GM12875 (cell line): ENCODE measurements at regions not wholly inside any gene's neighbourhood (a gene's known extent, or its start where the extent isn't known, plus 50 kb on each side); places are given as distances from the start of the nearest gene placed in this dataset.

Experiments used
- H3K4me3 ChIP-seq: one replicate; pipeline ENCODE4 v1.5.1; 2011; ENCODE audit warnings: low read depth, low read length, control low read depth
- TF ChIP-seq, protein P1 (sequence below): IDR thresholded peaks from 2 replicates; pipeline ENCODE4 v1.5.1; 2011; ENCODE audit warnings: low read depth, mild to moderate bottlenecking, control low read depth, inconsistent platforms, low read length, moderate library complexity, borderline replicate concordance; ENCODE audit not compliant: insufficient read depth

GRCh38 chr6:105639124-105639523 is 236.2 kb upstream of the PREP start:
- H3K4me3 ChIP-seq: no peak overlapping the region
- TF ChIP-seq, protein P1, sequence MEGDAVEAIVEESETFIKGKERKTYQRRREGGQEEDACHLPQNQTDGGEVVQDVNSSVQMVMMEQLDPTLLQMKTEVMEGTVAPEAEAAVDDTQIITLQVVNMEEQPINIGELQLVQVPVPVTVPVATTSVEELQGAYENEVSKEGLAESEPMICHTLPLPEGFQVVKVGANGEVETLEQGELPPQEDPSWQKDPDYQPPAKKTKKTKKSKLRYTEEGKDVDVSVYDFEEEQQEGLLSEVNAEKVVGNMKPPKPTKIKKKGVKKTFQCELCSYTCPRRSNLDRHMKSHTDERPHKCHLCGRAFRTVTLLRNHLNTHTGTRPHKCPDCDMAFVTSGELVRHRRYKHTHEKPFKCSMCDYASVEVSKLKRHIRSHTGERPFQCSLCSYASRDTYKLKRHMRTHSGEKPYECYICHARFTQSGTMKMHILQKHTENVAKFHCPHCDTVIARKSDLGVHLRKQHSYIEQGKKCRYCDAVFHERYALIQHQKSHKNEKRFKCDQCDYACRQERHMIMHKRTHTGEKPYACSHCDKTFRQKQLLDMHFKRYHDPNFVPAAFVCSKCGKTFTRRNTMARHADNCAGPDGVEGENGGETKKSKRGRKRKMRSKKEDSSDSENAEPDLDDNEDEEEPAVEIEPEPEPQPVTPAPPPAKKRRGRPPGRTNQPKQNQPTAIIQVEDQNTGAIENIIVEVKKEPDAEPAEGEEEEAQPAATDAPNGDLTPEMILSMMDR: no peak

GRCh38 chr6:105633814-105634213 is 230.9 kb upstream of the PREP start:
- TF ChIP-seq, protein P1: no peak
- H3K4me3 ChIP-seq: no peak overlapping the region

GRCh38 chr6:105628156-105628860 is 225.4 kb upstream of the PREP start:
- TF ChIP-seq, protein P1: no peak
- H3K4me3 ChIP-seq: no peak overlapping the region

DNA sequence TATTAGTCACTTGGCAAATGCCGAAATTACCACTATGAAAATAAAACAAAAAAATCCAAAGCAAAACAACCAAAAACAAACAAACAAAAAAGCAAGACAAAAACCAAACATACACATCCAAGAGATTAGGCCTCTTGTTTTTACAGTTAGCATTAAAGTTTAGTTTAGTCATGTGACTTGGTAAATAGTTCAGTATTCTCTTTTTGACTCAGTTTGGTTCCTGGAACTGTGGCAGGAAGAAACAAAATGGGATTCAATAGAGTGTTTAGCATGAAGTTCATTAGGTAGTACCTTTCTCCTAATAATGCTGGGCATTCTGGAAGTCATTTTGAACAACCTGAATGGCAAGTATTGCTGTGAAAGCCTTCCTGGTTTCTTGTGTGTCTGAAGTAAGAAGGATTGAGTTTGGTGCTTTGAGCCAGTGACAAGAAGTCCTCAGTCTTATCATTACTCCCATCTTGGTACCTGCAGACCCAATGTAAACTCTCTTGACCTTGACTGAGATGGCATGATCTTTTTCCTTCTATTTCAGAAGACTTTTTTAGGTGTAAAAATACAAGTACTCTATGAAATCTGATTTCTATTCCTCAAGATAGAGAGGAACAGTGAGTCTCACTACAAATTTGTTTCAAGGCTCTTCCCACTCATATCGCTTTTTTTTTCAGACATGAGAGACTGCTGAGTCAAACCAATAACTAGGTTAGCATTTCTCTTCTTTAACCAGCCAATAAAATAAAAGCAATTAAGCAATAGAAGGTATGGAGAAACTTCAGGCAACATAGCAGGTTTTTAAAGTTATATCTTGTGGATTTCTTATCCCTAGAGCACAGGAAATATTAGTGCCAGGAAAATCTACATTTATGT is 223.6 kb upstream of the PREP start:
- H3K4me3 ChIP-seq: no peak overlapping the region
- TF ChIP-seq, protein P1: no peak

DNA sequence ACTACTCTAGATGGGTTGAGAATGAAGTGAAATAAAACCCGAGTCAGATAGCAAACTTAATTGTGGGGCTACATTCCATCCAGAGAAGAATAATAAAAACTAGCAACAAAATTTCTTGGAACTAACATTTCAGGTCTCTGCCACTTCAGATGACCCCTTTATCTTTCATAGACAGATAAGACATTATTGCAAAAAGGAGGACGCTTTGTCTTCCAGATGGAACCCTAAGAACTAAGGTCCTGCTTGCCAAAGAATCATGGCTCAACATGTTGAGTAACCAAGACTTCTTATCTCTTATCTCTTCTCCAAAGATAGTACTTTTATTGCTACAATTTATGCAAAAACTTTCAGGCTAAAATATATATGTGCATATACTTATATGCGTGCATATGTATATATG is 221.1 kb upstream of the PREP start:
- TF ChIP-seq, protein P1: no peak
- H3K4me3 ChIP-seq: no peak overlapping the region

- no peak overlapping the region for H3K4me3 ChIP-seq
- TF ChIP-seq, protein P1: no peak
Observed at GRCh38 chr6:105622226-105622625, 219.3 kb upstream of the PREP start.
